NCI-H82 (cell line): ENCODE measurements at regions not wholly inside any gene's neighbourhood (a gene's known extent, or its start where the extent isn't known, plus 50 kb on each side); places are given as distances from the start of the nearest gene placed in this dataset.

Experiments
- DNase-seq: peaks from one replicate; lab custom pipeline; 2025; lab: John Stamatoyannopoulos, UW

DNA sequence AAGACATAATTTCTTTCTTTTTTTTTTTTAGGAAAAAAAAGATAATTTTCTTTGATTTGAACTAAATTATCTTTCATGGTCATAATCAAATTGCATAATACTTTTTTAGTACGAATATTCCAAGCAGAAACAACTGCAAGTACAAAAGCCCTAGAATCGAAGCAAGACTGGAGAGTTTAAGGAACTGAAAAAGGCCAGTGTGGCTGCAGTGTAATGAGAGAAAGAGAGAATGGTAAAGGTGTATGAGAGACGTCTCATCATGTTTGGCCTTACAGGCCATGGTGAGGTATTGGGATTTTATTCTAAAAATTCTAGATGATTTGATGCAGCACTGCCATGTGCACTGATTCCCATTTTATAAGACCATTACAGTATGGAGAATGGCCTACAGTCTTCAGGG lies 180.9 kb downstream of the SUCNR1 start:
- no peak for DNase-seq

GRCh38 chr3:152056073-152056472 lies 182.6 kb downstream of the SUCNR1 start:
- DNase-seq = no peak

DNA sequence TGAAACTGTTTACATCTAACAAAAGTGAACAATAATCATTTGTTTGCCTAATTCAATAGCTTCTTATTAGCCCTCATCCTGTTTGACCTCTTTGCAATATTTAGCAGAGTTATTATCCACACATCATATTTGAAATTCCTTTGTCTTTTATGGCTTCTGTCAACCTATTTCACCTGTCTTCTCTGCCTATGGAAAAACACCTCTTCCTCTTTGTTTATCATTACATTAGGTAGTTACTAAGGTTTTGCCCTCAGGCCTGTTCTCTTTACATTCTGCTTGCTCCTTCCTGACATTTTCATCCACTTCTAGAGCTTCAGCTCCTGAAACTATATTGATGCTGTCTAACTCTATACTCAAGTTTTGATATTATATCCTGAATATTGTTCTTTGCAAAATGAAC lies 183.0 kb downstream of the SUCNR1 start:
- DNase-seq = no peak

DNA sequence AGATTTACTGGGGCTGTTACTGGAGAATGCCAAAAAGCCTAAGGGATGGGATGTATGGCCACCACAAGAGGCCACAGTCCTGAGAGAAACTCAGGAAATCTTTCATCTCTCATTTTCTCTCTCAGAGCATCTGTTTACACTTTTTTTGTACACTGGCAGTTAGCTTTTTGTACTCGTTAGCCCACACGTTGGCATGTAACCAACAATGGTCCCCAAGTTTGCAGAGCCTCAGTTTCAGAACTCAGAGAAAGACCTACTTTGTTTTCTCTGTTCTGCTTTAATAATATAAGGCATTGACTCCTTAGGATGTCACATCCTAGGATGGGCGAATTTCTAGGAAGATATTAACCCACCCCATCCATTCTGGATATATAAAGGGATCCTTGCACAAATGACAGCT lies 183.5 kb downstream of the SUCNR1 start:
- no peak for DNase-seq

- no peak for DNase-seq
These were observed 185.4 kb downstream of the SUCNR1 start for GRCh38 chr3:152058856-152059255.

DNA sequence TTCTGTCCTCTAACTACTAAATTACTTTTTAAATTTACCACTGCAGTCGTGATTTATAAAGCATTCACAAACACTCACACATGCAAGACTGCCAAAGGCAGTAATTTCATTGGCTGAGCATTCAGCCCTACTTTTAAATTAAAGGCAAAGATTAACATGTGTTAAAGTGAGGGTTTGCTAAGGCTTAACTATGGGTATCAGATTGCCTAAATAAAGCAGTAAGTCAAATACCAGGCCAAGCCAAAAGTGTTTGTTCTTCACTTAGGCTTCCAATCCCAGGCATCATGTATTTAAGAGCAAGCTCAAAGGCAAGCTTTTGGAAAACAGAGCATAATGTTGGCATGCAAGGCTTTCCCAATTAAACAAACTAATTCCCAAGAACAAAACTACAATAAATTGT lies 187.3 kb downstream of the SUCNR1 start:
- peak; percentile 39 for DNase-seq

DNA sequence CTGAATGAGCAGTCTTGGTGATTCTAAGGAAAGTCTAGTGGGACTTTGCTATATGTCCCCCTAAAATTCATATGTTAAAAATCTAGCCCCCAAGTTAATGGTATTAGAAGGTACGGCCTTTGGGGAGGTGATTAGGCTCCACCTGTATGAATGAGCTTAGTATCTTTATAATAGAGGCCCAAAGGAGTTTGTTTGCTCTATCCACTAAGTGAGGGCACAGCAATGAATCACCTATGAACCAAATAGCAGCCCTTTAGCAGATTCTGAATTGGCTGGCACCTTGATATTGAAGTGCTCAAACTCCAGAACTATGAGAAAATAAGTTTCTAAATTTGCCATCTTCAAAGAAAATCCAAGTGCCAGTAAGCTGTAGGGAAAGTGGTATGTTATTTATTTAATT lies 187.9 kb downstream of the SUCNR1 start:
- DNase-seq = no peak

DNA sequence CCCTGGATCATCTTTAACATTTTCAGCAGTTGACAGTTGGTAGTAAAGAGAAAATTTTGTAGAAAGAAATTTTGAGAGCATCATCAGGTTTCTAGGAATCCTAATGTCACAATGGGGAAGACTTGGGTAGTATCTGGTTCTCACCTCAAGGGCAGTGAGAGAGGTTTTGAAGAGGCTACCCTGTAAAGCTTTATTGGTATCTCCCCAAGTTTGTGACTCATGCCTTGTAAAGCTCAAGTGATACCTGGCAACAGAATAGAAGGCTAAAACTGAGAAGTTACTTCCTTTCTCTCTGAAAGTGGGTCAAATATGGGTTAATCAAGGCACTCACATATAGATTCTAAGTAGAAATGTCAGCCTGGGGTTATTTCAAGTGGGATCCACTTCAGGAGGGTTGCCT lies 196.4 kb downstream of the SUCNR1 start:
- DNase-seq = no peak

DNA sequence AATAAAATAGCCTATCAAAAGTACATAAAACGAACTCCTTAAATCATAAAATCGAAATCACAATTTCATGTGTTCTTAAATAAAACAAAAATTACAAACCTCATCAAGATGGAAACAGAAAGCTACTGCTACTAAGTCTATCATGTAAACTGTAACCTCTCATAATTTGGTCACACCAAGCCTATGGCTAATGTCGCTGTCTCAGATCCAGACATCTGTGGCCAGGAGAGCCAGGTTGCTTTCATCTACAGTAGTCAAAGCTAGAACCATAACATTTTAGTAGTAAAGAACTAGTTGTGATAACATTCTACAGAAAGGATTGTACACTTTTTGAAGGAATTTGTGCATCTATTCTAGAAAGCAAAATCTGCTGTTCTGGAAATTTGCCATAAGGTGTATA lies 197.4 kb upstream of the MBNL1 start:
- DNase-seq = no peak

DNA sequence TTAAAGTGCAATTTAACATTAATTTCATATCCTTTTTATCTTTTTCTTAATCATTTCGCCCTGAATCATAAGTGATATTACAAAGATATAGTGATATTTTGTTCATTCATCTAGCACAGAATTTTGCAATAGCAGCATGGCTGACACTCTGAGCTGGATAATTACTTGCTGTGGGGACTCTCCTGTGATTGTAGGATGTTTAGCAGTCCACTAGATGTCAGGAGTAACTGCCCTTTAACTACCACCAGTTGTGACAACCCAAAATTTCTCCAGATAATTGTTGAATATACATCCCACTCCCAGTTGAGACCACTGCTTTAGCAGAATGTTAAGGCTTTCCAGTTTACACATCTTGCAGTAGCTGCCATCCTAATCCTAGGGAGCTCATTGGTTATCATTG lies 196.8 kb upstream of the MBNL1 start:
- DNase-seq = peak; percentile 50

- DNase-seq = no peak
These were observed 195.5 kb upstream of the MBNL1 start for GRCh38 chr3:152073267-152073666.

GRCh38 chr3:152076148-152076547 lies 192.6 kb upstream of the MBNL1 start:
- no peak for DNase-seq

DNA sequence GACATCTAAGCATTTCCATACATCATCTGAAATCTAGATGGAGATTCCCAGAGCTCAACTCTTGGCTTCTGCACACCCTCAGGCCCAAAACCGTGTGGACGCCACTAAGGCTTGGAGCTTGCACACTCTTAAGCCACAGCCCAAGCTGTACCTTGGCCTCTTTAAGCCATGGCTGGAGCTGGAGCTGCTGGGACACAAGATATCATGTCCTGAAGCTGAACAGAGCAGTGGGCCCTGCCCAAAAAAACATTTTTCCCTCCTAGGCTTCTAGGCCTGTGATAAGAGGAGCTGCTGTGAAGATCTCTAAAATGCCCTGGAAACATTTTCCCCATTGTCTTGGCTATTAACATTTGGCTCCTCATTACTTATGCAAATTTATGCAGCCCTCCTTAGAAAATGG lies 188.7 kb upstream of the MBNL1 start:
- DNase-seq = no peak

GRCh38 chr3:152083135-152083534 lies 185.6 kb upstream of the MBNL1 start:
- no peak for DNase-seq

- DNase-seq = no peak
These were observed 184.1 kb upstream of the MBNL1 start for GRCh38 chr3:152084441-152085158.

GRCh38 chr3:152087153-152087552 lies 181.6 kb upstream of the MBNL1 start:
- no peak for DNase-seq

- no peak for DNase-seq
These were observed 179.2 kb upstream of the MBNL1 start for GRCh38 chr3:152089528-152089927.

DNA sequence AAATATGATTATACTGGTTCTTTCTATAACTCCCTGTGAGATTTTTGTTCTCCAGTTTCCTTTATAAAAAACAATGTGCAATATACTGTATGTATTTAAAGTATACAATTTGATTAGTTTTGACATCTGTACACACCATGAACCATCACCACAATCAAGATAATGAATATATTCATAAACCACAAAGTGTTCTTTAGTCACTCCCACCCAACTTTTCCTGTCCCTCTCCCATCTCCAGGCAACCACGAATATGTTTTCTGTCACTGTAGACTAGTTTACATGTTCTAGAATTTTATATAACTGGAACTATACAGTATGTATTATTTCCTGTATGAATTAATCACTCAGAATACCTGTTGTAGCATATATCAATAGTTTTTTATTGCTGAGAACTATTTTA lies 177.0 kb upstream of the MBNL1 start:
- DNase-seq = no peak

DNA sequence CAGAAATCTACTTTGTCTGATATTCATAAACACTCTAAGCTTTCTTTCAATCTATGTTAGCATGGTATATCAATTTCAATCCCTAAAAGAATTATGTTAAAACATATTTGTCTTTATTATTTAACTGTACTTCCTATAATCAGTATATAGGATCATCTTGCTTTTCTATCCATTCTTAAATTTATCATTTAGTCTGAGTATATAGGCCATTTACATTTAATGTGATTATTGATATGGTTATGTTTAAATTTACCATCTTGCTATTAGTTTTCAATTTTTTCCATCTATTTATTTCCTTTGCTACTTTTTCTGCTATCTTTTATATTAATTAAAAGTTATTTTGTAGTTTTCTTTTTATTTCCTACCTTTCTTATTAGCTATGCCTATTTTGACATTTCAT lies 174.8 kb upstream of the MBNL1 start:
- DNase-seq = no peak

GRCh38 chr3:152094406-152094805 lies 174.3 kb upstream of the MBNL1 start:
- no peak for DNase-seq

- no peak for DNase-seq
These were observed 173.3 kb upstream of the MBNL1 start for GRCh38 chr3:152095472-152095871.

DNA sequence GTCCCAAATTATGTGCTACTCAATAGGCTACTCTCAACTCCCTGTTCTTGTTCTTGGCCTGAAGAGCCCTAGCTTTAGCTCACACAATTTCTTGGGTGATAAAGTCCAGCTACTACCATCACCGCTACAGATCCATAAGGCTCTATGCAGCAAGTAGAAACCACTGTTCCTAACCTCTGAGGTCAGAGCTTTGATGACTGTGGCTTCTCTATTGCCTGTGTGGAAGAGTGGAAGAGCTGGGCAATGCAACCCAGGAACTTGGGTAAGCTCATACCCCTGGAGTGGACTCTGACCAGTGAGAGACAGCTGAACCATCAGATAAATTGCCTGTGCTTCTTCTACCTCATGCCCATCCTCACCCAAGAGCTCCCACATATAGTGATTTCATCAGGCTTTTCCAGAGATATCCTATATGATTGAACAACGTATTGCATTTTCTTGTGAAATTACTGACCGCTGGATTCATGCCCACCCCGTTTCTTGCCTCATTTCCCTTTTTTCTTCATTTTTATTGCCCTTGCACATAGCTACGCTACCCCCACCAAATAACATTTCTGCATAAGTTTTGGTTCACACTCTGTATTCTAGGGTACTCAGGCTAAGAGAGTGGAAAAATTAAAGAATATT lies 172.3 kb upstream of the MBNL1 start:
- DNase-seq = no peak

GRCh38 chr3:152097120-152097519 lies 171.6 kb upstream of the MBNL1 start:
- DNase-seq = no peak

DNA sequence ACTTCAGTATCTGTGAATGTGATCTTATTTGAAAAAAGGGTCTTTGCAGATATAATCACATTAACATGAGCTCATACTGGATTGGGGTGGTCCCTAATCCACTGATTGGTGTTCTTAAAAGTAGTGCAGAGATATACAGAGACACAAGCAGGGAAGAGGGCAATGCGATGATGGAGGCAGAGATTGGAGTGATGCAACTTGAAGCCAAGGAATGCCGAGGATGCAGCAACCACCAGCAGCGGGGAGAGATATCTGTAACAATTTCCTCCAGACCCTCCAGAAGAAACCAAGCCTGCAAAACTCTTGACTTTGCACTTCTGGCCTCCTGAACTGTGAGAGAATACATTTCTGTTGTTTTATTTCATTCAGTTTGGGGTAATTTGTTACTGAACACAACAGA lies 171.0 kb upstream of the MBNL1 start:
- peak; percentile 26 for DNase-seq
